ENCODE measurements at regions not wholly inside any gene's neighbourhood (a gene's known extent, or its start where the extent isn't known, plus 50 kb on each side); places are given as distances from the start of the nearest gene placed in this dataset.

GRCh38 chr1:55385402-55386018 lies 170.3 kb upstream of the USP24 start:
- H3K36me3 ChIP-seq (replicated peaks in 1 of 2; ENCODE audit: control insufficient read depth in 1 of 2, insufficient read depth in 2 of 2, low read length in 2 of 2) = no peaks in the 10 kb centered on the region
- H3K27ac ChIP-seq (ENCODE audit: low read depth in 1 of 2, low read length in 2 of 2) = no peak overlapping the region
- H3K27me3 ChIP-seq (ENCODE audit: control insufficient read depth in 2 of 2, insufficient read depth in 2 of 2, low read length in 2 of 2) = no peaks in the 10 kb centered on the region
- H3K9ac ChIP-seq (ENCODE audit: insufficient read depth, low read length, poor library complexity, severe bottlenecking) = no peak overlapping the region
- H3K27me3 Mint-ChIP-seq (ENCODE audit: low read depth in 3 of 3) = peaks cover 2 to 6% (median 3%) of the 10 kb centered on the region in 3 donors
- no peak overlapping the region for H3K4me3 ChIP-seq (replicated peaks in 1 of 3; ENCODE audit: low read depth in 2 of 3, low read length in 3 of 3)
- DNase-seq = no peak
- H3K4me1 Mint-ChIP-seq = no peaks in the 10 kb centered on the region
- peak overlapping the region in 1 of 7 donors; percentile 71 for H3K27ac Mint-ChIP-seq
- no CpG with 5 or more reads among the region's 1 CpG for WGBS (ENCODE audit: insufficient coverage)
- no peaks in the 10 kb centered on the region for H3K9me3 ChIP-seq (replicated peaks in 1 of 2; ENCODE audit: control insufficient read depth in 1 of 2, insufficient read depth in 1 of 2, low read length in 2 of 2)
- no peaks in the 10 kb centered on the region for H4K20me1 ChIP-seq (ENCODE audit: insufficient read depth, low read length)
- peaks cover 0 to 10% (median 3%) of the 10 kb centered on the region in 7 donors for H3K9me3 Mint-ChIP-seq
- H3K4me2 ChIP-seq (replicated peaks; ENCODE audit: extremely low read depth, low read length, poor library complexity, severe bottlenecking) = no peak overlapping the region
- no peak overlapping the region for H2AFZ ChIP-seq (ENCODE audit: insufficient read depth, low read depth, low read length, poor library complexity, severe bottlenecking)
- H3K36me3 Mint-ChIP-seq = no peaks in the 10 kb centered on the region
- no peak for TF ChIP-seq CTCF (IDR thresholded peaks at IDR 0.05)
- H3K4me3 Mint-ChIP-seq = no peak overlapping the region
- intact Hi-C loops (cut with micrococcal nuclease) = no loop called here
- no peaks in the 10 kb centered on the region for H3K4me1 ChIP-seq (ENCODE audit: control insufficient read depth in 1 of 2, insufficient read depth in 2 of 2, low read length in 2 of 2)
- H3K79me2 ChIP-seq (ENCODE audit: insufficient read depth, low read length) = no peaks in the 10 kb centered on the region

GRCh38 chr1:55384637-55385036 lies 169.5 kb upstream of the USP24 start:
- Histone ChIP-seq H3K4me3 (replicated peaks in 1 of 3; ENCODE audit: low read depth in 2 of 3, low read length in 3 of 3) (no peak overlapping the region), H3K36me3 (replicated peaks in 1 of 2; ENCODE audit: control insufficient read depth in 1 of 2, insufficient read depth in 2 of 2, low read length in 2 of 2) (no peaks in the 10 kb centered on the region), H3K4me2 (replicated peaks; ENCODE audit: extremely low read depth, low read length, poor library complexity, severe bottlenecking) (no peak overlapping the region), H3K9ac (ENCODE audit: insufficient read depth, low read length, poor library complexity, severe bottlenecking) (no peak overlapping the region), H3K9me3 (replicated peaks in 1 of 2; ENCODE audit: control insufficient read depth in 1 of 2, insufficient read depth in 1 of 2, low read length in 2 of 2) (no peaks in the 10 kb centered on the region), H3K27me3 (ENCODE audit: control insufficient read depth in 2 of 2, insufficient read depth in 2 of 2, low read length in 2 of 2) (no peaks in the 10 kb centered on the region), H3K4me1 (ENCODE audit: control insufficient read depth in 1 of 2, insufficient read depth in 2 of 2, low read length in 2 of 2) (no peaks in the 10 kb centered on the region), H3K79me2 (ENCODE audit: insufficient read depth, low read length) (no peaks in the 10 kb centered on the region), H3K27ac (ENCODE audit: low read depth in 1 of 2, low read length in 2 of 2) (no peak overlapping the region), H2AFZ (ENCODE audit: insufficient read depth, low read depth, low read length, poor library complexity, severe bottlenecking) (no peak overlapping the region), H4K20me1 (ENCODE audit: insufficient read depth, low read length) (no peaks in the 10 kb centered on the region)
- H3K9me3 Mint-ChIP-seq = peaks cover 0 to 10% (median 3%) of the 10 kb centered on the region in 7 donors
- 100% methylated on average over 3 of the region's 7 CpGs for WGBS (ENCODE audit: insufficient coverage)
- intact Hi-C loops (cut with micrococcal nuclease) = no loop called here
- no peak overlapping the region for H3K4me3 Mint-ChIP-seq
- no peak for DNase-seq
- no peak overlapping the region for H3K27ac Mint-ChIP-seq
- TF ChIP-seq CTCF (IDR thresholded peaks at IDR 0.05) = no peak
- no peaks in the 10 kb centered on the region for H3K36me3 Mint-ChIP-seq
- H3K27me3 Mint-ChIP-seq (ENCODE audit: low read depth in 3 of 3) = peaks cover 2 to 6% (median 3%) of the 10 kb centered on the region in 3 donors
- no peaks in the 10 kb centered on the region for H3K4me1 Mint-ChIP-seq

Data from CD14-positive monocyte (primary cell).